Epithelial cell of esophagus (primary cell): ENCODE measurements at regions not wholly inside any gene's neighbourhood (a gene's known extent, or its start where the extent isn't known, plus 50 kb on each side); places are given as distances from the start of the nearest gene placed in this dataset.
"Not testable (repeated sequence)": the region's sequence is repeated elsewhere in the genome, so short reads cannot be mapped to it uniquely, and the experiment has no call there.

Experiments
- DNase-seq: peaks from one replicate; pipeline ENCODE4 v3.0.0; 2010; ENCODE audit warnings: low read depth
- H3K4me3 ChIP-seq: 2 replicates; pipeline ENCODE4 v1.5.1; 2011; ENCODE audit warnings: mild to moderate bottlenecking, low read length, control low read depth
- CTCF ChIP-seq: IDR thresholded peaks from 2 replicates; pipeline ENCODE4 v1.5.1; 2011; ENCODE audit warnings: low read depth, mild to moderate bottlenecking, low read length, control low read depth, inconsistent platforms; ENCODE audit not compliant: insufficient read depth; ENCODE audit errors: missing control alignments

GRCh38 chr7:140283472-140283871 is 106.7 kb upstream of the KDM7A start:
- H3K4me3 ChIP-seq, result no peak overlapping the region
- no peak for DNase-seq
- no peak for TF ChIP-seq CTCF

GRCh38 chr7:140281960-140282359 is 105.2 kb upstream of the KDM7A start:
- DNase-seq, result no peak
- TF ChIP-seq CTCF, result no peak

GRCh38 chr7:140281255-140281654 is 104.5 kb upstream of the KDM7A start:
- H3K4me3 ChIP-seq, result no peak overlapping the region
- no peak for TF ChIP-seq CTCF
- DNase-seq, result no peak

More at GRCh38 chr7:140281960-140282359, 105.2 kb upstream of the KDM7A start:
- H3K4me3 ChIP-seq, result no peak overlapping the region

- no peak overlapping the region for H3K4me3 ChIP-seq
- no peak for DNase-seq
- TF ChIP-seq CTCF, result no peak
These were observed 99.2 kb upstream of the KDM7A start for GRCh38 chr7:140276001-140276400.

- H3K4me3 ChIP-seq, result no peak overlapping the region
- no peak for TF ChIP-seq CTCF
- no peak for DNase-seq
These were observed 98.5 kb upstream of the KDM7A start for GRCh38 chr7:140275069-140275965.

GRCh38 chr7:140273417-140273816 is 96.6 kb upstream of the KDM7A start:
- no peak for TF ChIP-seq CTCF
- DNase-seq, result no peak
- no peak overlapping the region for H3K4me3 ChIP-seq

- H3K4me3 ChIP-seq, DNase-seq: not testable (repeated sequence)
These were observed 94.8 kb upstream of the KDM7A start for GRCh38 chr7:140271643-140271968.
